CD4-positive, alpha-beta T cell treated with Interleukin-2 at 100 ng/mL for 4 hours (primary cell): ENCODE measurements at regions not wholly inside any gene's neighbourhood (a gene's known extent, or its start where the extent isn't known, plus 50 kb on each side); places are given as distances from the start of the nearest gene placed in this dataset.

Experiments used
- DNase-seq: peaks from one replicate; pipeline ENCODE4 v3.0.0-alpha.2; 2020; ENCODE audit warnings: low spot score

DNA sequence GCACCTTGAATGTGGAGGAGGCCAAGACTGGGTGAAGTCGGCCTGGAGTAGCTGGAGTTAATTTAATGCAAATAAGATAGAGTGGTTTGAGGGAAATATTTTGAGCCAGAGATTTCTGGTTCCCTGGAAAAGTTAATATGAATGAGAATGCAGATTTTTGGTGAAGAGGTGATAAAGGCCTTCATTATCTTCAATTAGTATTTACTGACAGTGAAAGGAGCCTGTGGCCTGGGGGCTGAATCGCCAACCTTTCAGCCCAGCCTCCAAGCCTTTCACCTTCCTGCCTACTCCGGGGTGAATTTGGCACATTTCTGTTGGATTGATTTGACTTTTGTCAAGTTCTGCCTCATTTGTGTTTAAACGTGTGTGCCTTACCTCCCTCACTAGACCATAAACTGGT is 147.8 kb downstream of the SOX2 start:
- DNase-seq, result no peak

DNA sequence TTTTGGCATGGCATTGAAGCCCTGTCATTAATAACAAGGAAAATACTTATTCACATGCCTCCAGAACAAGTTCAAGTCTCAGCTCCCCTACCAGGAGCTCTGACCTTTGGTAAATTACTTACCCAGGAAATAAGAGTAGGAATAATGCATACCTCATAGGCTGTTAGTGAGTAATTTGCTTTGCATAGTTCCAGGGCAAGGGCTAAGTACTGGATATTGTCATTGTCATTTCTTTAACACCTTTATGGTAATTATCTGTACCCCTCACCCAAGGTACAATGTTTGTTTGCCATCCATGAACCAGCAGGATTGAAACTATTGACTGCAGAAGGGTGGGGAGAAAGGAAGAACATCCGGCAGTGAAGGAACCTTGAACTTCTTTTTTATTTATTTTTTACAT is 148.5 kb downstream of the SOX2 start:
- no peak for DNase-seq

DNA sequence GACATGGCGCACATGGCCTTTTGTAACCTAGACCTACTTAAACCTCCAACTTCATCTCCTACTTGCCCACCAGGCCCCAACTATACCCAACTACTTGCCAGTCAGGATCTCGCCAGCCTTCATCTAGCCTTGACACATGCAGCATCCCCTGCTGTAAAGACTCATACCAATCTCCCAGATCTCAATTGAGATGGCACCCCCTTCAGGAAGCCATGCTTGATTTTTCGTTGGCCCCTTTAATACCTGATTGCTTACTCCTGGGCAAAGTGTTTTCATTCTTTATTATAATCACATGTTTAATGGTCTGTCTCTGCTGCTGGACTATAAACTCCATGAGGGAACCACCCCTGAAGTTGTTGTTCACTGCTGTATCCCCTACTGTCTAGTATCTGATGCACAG is 150.8 kb downstream of the SOX2 start:
- no peak for DNase-seq

DNA sequence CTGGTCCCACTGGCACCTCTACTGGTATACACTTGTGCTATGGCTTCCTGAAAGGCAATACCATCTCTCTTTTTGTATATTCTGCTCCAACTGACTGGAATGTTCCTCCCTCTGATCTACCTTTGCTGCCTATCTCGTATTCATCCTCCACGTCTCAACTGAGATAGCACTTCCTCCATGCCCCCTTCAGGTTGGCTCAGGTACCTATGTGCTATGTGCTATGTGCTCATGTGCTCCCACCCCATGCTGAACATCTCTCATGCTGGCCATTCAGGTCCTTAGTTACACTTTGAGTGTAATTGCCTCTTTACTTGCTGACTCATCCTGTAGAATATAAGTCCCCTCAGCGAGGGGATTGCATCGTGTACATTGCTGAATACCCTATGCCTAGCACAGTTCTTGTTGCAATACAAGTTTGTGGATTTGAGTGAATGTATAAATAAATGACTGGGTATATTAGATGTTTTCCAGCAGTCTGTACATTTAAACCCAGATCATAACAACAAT is 156.9 kb downstream of the SOX2 start:
- no peak for DNase-seq

DNA sequence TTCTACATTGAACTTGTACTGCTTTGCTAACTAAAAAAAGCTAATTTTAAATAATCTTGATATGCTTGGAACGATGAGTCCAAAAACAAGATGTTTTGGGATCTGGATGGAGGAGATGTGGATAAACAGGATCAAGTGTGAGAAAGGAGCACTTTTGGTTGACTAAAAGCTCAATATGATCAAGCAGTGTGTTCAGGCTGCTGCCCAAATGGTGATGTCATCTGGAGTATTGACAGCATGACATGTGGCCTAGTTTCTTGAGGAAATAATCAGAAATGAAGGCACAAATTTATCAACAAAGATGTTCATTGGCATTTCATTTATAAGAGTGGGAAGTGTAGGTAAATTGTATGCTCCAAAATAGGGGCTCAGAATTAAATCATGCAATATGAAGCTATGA is 161.2 kb downstream of the SOX2 start:
- no peak for DNase-seq

DNA sequence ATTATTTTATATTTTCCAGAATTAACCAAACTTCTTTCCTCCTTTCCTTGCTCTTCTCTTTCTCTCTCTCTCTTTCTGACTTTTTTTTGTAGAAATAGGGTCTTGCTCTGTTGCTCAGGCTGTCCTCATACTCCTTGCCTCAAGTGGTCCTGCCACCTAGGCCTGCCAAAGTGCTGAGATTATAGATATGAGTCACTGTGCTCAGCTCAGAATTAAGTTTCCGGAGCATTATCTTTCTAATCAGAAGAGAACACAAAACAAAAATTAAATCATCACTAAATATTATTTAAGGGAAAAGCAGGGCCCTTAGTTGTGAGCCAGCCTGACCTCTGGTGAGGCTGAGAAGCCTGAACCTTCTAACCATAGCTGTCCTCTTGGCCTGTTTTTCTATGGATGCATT is 168.2 kb downstream of the SOX2 start:
- DNase-seq, result no peak

DNA sequence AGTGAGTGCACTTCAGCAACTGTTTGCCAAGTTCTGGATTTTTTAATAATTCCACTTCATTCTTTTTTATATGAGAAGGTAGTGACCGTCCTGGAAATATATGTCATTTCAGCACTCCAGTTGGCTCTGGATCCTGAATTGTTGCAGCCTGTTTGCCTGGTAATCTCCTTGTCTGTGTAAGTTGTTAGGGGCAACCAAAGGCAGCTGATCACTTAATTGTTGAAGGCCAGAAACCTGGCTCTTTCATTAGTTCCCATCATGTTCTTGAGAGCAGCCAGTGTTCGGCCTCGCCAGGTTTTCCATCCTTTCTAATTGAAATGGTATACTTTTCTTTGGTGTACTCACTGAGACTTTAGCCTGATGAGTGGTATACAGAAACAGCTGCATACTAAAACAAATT is 168.6 kb downstream of the SOX2 start:
- DNase-seq, result no peak

DNA sequence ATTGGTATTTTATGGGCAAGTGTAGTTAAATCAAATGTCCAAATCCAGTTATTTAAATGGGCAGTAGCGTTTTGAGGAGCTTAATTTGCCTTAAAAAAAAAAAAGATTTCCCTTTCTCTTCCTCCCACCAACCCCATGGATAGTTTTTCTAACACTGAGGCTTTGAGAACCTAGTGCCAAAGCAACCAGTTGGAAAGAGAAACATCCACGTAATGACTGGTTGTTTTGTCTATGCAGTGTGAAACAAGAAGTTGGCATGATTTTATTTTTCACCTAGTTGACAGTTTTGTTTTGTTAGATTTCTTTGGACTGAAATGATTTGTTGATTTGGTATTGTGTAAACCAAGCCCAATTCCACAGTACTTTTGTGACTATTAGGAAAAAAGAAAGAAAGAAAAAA is 170.0 kb downstream of the SOX2 start:
- no peak for DNase-seq

DNA sequence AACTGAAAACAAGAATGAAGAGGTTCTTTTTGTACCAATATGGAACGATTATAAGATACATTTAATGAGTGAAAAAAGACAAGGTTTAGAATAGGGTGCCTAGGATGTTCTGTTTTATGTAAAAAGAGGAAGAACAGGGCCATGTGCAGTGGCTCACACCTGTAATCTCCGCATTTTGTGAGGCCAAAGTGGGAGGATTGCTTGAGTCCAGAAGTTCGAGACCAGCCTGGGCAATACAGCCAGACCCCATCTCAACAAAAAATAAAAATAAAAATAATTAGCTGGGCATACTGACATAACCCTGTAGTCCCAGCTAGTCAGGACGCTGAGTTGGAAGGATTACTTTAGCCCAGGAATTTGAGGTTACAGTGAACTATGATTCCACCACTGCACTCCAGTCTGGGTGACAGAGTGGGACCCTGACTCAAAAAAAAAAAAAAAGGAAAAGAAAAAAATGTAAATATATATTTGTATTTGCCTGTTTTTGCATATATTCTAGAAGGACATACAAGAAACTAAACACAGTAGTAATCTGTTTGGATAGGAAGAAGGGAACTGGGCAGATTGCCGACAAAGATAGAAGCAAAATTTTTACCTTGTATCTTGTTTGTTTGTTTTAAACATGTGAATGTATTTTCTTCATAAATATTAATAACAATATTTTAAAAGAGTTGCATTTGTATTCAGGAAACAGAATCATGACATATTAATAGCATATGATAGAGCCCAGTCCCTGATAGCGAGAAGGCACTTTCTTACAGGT is 174.3 kb downstream of the SOX2 start:
- DNase-seq, result no peak

DNA sequence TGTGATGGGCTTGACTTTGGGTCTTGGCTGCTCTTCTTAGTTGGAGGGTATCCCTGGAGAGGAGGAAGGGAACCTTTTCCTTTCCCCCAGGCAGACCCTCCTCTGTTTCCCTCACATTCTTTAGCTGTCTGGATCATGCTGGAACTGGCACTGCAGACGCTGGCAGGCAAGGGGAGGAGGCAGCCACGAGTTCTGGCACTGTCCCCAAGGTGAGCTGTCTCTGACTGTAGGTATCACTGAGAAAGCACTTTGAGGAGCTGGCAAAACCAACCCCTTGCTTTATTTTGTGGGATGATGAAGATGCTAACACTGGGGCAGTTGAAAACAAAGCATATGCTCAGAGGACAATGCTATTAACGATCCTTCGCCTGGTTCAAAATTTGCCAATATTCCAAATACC is 175.0 kb downstream of the SOX2 start:
- no peak for DNase-seq

DNA sequence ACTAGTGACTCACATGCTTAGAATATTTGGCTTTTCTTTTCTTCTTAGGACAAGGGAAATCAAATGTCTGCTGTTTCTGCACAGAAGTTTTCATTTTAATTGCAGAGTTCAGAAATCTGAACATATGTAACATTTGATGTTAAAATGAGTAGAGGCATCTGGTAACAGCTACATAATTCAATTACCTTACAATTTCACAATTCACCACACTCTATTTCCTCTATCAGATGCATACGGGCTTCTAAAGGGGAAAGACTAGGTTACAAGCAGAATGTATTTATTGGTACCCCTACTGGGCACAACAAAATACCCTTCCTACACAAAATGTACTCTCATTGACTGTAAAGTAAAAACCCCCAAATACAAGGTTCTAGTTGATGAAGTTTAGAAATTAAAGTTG is 176.0 kb downstream of the SOX2 start:
- no peak for DNase-seq

DNA sequence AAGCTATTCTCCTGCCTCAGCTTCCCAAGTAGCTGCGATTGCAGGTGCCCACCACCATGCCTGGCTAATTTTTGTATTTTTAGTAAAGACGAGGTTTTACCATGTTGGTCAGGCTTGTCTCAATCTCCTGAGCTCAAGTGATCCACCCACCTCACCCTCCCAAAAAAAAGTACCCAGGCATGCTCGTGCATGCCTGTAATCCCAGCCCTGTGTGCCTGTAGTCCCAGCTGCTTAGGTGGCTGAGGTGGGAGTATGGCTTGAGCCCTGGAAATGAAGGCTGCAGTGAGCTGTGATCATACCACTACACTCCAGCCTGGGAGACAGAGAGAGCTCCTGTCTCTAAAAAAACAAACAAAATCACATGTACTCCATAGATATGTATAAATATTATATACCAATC is 176.5 kb downstream of the SOX2 start:
- no peak for DNase-seq

DNA sequence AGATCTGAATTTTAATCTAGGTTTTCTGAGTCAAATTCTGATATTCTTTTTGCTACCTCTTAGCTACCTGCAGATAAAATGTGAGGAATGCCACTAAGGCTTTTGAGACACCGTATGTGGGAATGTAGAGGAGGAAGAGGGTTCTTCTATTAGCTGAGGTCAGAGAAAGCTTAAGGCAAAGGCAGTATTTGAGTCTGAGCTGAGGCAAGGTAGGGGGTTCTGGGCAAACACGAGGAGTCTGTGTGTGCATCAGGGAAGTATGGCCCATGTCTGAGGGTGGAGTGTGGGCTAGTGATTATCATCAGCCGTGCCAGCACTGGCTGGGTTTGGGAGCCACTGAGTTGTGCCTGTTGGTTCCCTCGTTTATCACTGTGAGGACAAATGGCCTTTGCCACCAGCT is 181.1 kb downstream of the SOX2 start:
- no peak for DNase-seq

DNA sequence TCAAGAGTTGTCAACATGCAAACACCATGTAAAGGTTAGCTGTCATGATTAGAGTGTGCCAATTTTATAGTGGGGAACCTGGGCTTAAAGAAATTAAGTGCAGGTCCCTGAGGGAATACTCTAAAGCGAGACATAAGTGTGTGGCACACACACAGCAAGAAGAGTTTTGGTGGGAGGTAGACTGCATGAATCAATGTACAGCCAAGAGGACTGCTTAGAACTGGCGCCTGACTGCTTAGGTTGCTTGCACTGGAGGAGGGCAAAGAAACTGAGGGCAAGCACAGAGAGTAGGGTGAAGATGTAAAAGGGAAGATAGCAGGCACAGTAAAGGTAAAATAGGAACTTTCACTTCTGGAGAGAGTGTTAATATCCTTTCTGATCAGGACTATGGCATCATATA is 184.9 kb downstream of the SOX2 start:
- no peak for DNase-seq

DNA sequence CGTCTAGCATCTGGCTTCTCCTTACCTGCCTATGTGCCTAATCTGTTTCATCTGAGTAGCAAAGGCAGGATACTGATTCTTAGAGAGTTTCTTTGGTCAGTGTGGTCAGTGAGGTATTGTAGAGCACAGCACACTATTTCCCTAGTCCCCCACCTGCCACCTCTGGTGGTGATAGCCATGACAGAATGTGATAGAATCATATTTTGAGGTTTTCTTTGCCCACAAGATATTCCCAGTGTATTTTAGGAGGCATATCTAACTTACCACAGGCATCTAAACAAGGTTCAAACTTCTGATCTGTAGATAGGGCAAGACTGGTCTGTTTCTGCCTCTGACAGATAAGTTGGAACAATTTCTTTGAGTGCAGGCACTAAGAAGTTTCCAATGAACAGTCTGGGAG is 188.0 kb downstream of the SOX2 start:
- no peak for DNase-seq

DNA sequence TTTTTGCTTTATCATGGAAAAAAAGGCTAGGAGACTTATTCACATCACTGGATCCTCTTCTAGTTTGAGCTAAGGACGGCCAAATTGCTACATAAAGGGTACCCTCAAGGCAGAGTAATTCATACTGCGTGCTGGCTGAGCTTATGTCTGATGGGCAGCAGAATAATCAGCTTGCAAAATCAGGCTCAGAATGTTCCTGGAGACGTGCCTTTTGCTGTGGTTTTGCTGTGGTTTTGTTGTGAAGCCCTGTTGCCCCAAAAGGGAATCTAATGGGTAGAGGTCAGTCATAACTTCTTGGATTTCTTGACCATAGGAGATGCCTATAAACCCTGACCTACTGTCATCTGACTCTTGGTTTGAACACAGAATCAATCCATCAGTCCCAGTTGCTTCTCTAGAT is 189.9 kb downstream of the SOX2 start:
- no peak for DNase-seq

DNA sequence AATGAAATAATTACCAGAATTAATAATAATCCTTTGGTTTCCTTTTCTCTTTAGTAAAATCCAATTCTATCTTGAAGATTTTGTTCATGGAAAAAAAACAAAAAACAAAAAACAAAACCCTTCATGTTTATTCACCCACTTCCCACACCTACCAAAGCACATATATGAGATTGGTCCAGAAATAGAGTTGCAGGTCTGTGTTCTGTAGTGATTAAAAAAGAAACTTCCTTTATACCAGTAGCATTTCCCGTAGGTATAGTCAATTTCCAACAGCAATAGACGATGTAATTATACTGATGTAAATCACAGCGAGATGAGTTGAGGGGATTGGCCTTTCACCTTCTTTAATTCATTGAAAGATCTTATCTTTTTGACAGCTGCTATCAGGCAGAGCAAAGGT is 194.6 kb downstream of the SOX2 start:
- no peak for DNase-seq

DNA sequence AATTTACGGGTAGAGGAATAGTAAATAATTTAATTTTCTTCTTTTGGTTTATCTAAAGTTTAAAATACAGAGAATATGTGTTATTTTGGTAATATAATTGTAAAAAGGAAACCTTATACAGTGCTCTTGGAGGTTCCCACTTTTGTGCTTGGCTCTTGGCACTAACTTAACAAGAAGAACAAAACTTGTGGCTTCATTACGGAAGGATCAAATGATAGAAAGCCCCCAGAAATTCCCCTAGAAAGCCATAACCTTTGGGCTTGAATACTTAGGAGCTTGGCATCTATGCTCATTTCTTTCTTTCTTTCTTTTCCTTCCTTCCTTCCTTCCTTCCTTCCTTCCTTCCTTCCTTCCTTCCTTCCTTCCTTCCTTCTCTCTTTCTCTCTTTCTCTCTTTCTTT is 197.5 kb downstream of the SOX2 start:
- DNase-seq, result no peak

DNA sequence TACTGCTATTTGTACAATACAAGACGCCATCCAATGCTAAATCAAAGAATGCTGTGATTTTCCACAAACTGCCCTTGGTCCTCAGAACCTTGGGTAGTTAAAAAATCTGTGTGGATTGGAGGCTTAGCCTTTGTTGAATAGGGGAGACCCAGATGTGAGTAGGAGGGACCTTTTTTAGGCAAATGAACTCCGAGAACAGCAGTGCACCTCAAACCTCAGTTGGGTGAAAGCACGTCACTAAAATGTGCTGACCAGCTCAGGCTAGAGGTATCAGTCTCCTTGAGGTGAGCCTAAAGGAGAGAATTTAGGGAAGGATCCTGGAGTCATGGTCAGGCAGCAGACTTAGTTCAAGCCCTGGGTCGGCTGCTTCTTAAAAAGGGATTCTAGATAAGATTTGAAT is 200.7 kb downstream of the SOX2 start:
- DNase-seq, result no peak

DNA sequence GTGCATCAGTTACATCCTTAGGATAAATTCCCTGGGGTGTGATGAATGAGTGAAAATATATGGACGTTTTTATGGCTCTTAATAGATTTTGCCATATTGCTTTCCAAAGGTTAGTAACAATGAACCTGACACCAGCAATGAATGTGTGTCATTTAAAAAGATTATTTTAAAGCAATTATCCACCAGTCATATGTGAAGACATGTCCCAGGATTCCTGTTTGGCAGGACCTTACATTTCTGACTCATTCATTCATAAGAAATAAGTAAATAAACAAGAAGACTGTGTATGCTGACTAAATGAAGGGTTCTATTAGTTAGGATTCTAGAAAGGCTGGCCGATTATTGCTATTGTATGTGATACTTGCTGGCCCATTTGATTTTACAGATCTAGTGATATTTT is 201.5 kb downstream of the SOX2 start:
- DNase-seq, result no peak

DNA sequence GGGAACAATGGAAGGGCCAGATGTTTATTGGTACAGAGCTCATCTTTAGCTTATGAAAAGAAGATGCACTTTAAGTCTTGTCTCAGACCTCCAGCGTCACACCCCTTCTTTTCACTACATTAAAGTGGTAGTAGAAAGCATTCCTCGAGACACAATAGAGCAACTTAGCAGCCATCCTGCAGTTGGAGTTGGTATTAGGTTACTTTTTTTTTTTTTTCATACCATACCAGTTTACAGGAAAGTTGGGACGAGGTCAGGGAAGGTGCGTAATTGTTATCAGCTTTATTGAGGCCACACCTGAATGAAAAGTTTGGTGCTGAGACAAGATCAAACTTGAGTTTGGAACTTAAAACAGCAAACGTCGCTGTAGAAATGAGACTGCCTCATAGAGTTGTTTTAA is 203.8 kb downstream of the SOX2 start:
- DNase-seq, result no peak

DNA sequence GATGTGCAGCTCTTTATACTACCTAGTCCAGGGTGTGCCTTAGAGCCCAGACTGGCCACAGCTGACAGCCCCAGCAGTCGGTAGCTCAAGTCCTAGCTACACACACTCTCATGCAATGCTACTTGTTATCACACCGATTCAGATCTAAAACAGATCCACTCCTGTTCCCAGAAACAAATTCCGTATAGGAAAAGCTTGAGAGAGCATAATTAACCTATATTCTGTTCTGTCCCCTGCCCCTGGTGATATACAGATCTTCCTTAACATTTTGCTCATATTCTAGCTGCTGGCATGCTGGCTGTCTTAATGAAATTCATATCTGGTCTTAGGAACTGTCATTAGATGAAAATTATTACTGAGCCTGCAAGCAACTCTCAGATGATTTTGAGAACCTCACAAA is 204.3 kb downstream of the SOX2 start:
- DNase-seq, result no peak

DNA sequence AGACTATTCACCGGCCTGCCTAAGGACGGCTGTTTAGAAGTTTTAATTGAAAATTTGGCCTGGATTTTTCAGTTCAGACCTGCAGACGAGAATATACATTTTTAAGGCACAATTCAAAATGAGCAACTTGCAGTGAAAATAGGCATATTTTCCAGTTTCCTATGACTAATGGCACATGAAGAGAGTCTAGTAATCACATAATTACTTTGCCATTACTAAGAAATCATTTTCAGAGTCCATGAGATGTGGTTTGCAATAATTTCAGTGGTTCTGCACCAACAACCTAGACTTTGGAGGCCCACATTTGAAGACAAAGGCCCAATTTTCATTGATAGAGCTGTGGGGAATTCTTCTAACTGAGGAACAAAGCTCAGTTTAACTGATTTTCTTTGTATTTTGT is 205.3 kb downstream of the SOX2 start:
- DNase-seq, result no peak

DNA sequence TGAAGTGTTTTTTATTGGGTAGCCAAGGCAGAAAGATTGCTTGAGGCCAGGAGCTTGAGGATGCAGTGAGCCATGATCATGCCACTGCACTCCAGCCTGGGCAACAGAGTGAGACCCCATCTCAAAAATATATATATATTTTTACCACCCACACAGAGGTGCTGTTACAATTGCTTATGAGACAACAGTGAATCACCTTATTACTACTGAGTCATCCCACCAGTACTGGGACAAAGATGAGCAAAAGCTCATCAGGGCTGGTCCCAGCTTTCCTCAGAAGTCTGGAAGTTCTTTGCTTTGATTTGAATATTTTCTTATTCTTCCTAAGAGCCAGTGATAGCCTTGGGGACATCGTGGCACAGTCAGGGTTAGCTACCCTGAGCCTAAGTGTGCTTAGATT is 207.7 kb downstream of the SOX2 start:
- DNase-seq, result no peak

DNA sequence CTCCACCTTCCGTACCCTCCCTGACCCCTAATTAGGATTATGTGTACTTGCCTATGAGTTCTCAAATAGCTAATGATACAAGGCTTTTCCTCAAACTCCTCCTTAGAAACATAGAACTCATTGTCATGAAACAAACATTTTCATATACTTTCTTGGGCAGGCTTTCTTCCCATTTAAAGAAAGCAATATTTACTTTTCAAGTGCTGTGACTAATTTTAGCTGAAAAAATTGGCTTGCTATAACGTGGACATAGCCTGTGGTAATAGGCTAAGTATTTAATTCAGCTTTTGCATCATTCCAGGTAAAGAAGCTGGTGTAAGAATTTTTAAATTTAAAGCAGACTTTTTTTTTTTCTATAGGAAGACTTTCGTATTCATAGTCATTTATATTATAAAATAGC is 208.7 kb downstream of the SOX2 start:
- no peak for DNase-seq
